Stimulated activated CD4-positive, alpha-beta T cell treated with anti-CD3 and anti-CD28 coated beads, TNF-alpha, amount 100 ng/mL, for 1 hour (primary cell): ENCODE measurements at regions not wholly inside any gene's neighbourhood (a gene's known extent, or its start where the extent isn't known, plus 50 kb on each side); places are given as distances from the start of the nearest gene placed in this dataset.
"Not testable (repeated sequence)": the region's sequence is repeated elsewhere in the genome, so short reads cannot be mapped to it uniquely, and the experiment has no call there.

Experiments used
- DNase-seq, 3 donors: peaks; one replicate each; pipeline ENCODE4 v3.0.0-alpha.2; 2020; ENCODE audit warnings: low read depth in 3 of 3, low spot score in 1 of 3

GRCh38 chr2:238502088-238502810 is 75.5 kb downstream of the ASB1 start:
- no peak for DNase-seq

GRCh38 chr2:238502956-238503791 is 76.4 kb downstream of the ASB1 start:
- no peak for DNase-seq

- DNase-seq: no peak
These were observed 77.6 kb downstream of the ASB1 start for GRCh38 chr2:238504181-238504931.

- no peak for DNase-seq
These were observed 78.6 kb downstream of the ASB1 start for GRCh38 chr2:238505119-238505891.

GRCh38 chr2:238505892-238506280 is 79.2 kb downstream of the ASB1 start:
- DNase-seq: no peak

GRCh38 chr2:238506371-238507068 is 79.8 kb downstream of the ASB1 start:
- DNase-seq: no peak

GRCh38 chr2:238507836-238508235 is 81.1 kb downstream of the ASB1 start:
- DNase-seq: no peak

GRCh38 chr2:238509151-238509835 is 82.6 kb downstream of the ASB1 start:
- DNase-seq: no peak

GRCh38 chr2:238509903-238510302 is 83.2 kb downstream of the ASB1 start:
- no peak for DNase-seq

- no peak for DNase-seq
These were observed 84.3 kb downstream of the ASB1 start for GRCh38 chr2:238510911-238511613.

GRCh38 chr2:238511614-238511950 is 84.9 kb downstream of the ASB1 start:
- DNase-seq: no peak

GRCh38 chr2:238512247-238512867 is 85.6 kb downstream of the ASB1 start:
- no peak for DNase-seq

GRCh38 chr2:238513346-238513745 is 86.6 kb downstream of the ASB1 start:
- no peak for DNase-seq

- not testable (repeated sequence) for DNase-seq
These were observed 87.3 kb downstream of the ASB1 start for GRCh38 chr2:238514024-238514423.

- no peak for DNase-seq
These were observed 88.7 kb downstream of the ASB1 start for GRCh38 chr2:238515377-238515776.

- no peak for DNase-seq
These were observed 90.5 kb downstream of the ASB1 start for GRCh38 chr2:238517209-238517608.

GRCh38 chr2:238518172-238518820 is 91.6 kb downstream of the ASB1 start:
- no peak for DNase-seq

- DNase-seq: no peak
These were observed 92.1 kb downstream of the ASB1 start for GRCh38 chr2:238518821-238519186.
